ENCODE measurements at regions not wholly inside any gene's neighbourhood (a gene's known extent, or its start where the extent isn't known, plus 50 kb on each side); places are given as distances from the start of the nearest gene placed in this dataset.
A peak's percentile ranks its signal among the peaks of the same experiment; 100 is the strongest.

DNA sequence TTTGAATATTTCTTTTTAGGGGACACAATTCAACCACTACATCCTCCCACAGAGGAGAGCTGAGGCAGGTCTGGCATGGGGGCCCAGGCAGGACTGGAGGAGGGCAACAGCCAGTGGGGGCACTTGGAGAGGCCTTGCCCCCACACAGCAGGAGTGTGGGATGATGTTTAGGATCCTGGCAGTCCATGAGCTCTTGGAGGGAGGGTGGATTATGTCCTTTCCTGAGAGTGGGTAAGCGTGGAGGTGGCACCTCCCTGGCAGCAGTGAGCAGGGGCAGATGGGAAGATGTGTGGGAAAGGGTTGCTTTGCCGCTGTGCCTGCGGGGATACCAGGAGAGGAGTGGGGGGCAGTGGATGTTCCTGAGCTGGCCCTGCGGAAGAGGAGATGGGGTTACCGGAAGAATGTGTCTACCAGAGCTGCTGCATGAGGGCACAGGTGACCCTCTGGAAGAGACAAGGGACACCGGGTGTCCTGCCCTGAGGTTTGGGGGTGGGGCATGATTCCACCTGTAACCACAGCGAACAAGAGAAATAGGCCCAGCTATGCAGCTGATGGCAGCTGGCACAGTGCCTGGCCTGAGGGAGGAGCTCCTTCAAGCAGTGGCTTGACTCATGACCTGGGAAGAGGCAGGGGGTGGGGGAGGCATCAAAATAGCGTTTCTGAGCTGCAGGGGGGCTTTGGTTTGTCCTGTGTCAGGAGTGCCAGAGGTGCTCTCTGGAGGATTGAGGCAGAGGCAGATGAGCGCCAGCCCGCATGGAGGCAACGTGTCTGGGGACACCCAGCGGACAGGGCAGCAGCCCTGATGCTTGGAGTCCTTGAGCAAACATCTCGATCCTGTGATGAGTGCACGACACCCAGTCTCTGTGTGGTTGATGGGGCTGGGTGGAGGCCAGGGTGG, 123.9 kb upstream of the TMPRSS2 start:
- H3K4me1 ChIP-seq (ENCODE audit: control insufficient read depth in 1 of 2, insufficient read depth in 2 of 2, low read depth in 1 of 2, low read length in 1 of 2) = peaks cover 0 to 18% of the 10 kb centered on the region in 2 experiments; a peak in 1 of 4 replicates
- ChIA-PET CTCF (interaction anchor here (1.2 to 1.5 kb wide), 4 partner anchors 12 to 349 kb away, joined by 3 to 5 read pairs (median 4); no protein-coding TSS in a partner anchor), POLR2A (no interaction called here)
- peak overlapping the region; percentile 43; the same call in 1 of the 2 replicates for H3K4me2 ChIP-seq
- TF ChIP-seq TCF12 (IDR thresholded peaks at IDR 0.05) = peak; percentile 67
- peak; percentile 62 for TF ChIP-seq PBX3 (IDR thresholded peaks at IDR 0.05)
- peak; percentile 43; the same call in 1 of the 2 replicates for TF ChIP-seq TEAD4 (IDR thresholded peaks at IDR 0.05; ENCODE audit: borderline replicate concordance, insufficient read depth)
- TF ChIP-seq JUND (IDR thresholded peaks at IDR 0.05) = peak; percentile 9; the same call in 1 of the 2 replicates
- peak; percentile 88 for TF ChIP-seq NFIC (IDR thresholded peaks at IDR 0.05; ENCODE audit: borderline replicate concordance)
- no peak for TF ChIP-seq RAD21 (IDR thresholded peaks at IDR 0.05; ENCODE audit: low read length)
- no peak for TF ChIP-seq GATA2 (CRISPR knock-in tag; IDR thresholded peaks at IDR 0.05)
- TF ChIP-seq, protein P1, sequence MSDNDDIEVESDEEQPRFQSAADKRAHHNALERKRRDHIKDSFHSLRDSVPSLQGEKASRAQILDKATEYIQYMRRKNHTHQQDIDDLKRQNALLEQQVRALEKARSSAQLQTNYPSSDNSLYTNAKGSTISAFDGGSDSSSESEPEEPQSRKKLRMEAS (IDR thresholded peaks at IDR 0.05; ENCODE audit: low read depth) = peak; percentile 39; the same call in 1 of the 2 replicates
- peak; percentile 25; the same call in 1 of the 2 replicates for TF ChIP-seq FOSL2 (IDR thresholded peaks at IDR 0.05; ENCODE audit: borderline replicate concordance, low read depth)
- 52% methylated on average over 14 of the region's 14 CpGs for WGBS (ENCODE audit: low lambda C conversion rate)
- H4K20me1 ChIP-seq (ENCODE audit: insufficient read depth) = no peaks in the 10 kb centered on the region
- H2AFZ ChIP-seq (ENCODE audit: low read depth) = no peak overlapping the region
- no peaks in the 10 kb centered on the region for H3K9me3 ChIP-seq
- no peaks in the 10 kb centered on the region for H3K9me2 ChIP-seq
- peak overlapping the region in 1 of 2 experiments; percentile 95; a peak in 2 of 4 replicates for H3K27ac ChIP-seq (ENCODE audit: low read depth in 2 of 2, low read length in 1 of 2)
- no peaks in the 10 kb centered on the region for H3K79me2 ChIP-seq (ENCODE audit: insufficient read depth)
- no peaks in the 10 kb centered on the region for H3K36me3 ChIP-seq (replicated peaks in 1 of 2; ENCODE audit: control insufficient read depth in 1 of 2, insufficient read depth in 2 of 2, low read length in 1 of 2)
- H3K4me3 ChIP-seq (ENCODE audit: low read depth in 2 of 2, low read length in 1 of 2) = no peak overlapping the region
- no peak for DNase-seq
- peaks cover 21% of the 10 kb centered on the region for H3F3A ChIP-seq (replicated peaks; ENCODE audit: insufficient read depth)
- H3K9ac ChIP-seq = no peak overlapping the region; the same call in 1 of the 2 replicates
- no peaks in the 10 kb centered on the region for H3K27me3 ChIP-seq (ENCODE audit: insufficient read depth)

- ChIA-PET POLR2A (no interaction called here), CTCF (interaction anchor here (1.2 to 1.5 kb wide), 3 partner anchors 13 to 348 kb away, joined by 3 to 5 read pairs (median 3); no protein-coding TSS in a partner anchor)
- DNase-seq = no peak
- no peak for TF ChIP-seq EP300 (IDR thresholded peaks at IDR 0.05; ENCODE audit: borderline replicate concordance in 1 of 2, low read depth in 1 of 2, low read length in 1 of 2)
- TF ChIP-seq EZH2phosphoT487 (IDR thresholded peaks at IDR 0.05; ENCODE audit: borderline replicate concordance, low read depth) = no peak
- no peak for TF ChIP-seq MEF2A (IDR thresholded peaks at IDR 0.05; ENCODE audit: borderline replicate concordance, low read depth)
- no peak for TF ChIP-seq NRF1 (IDR thresholded peaks at IDR 0.05; ENCODE audit: low read depth, low read length)
- TF ChIP-seq YY1 (IDR thresholded peaks at IDR 0.05; ENCODE audit: low read depth) = no peak
- peak overlapping the region; percentile 31 to 95; a peak in 3 of 4 replicates for H3K27ac ChIP-seq (ENCODE audit: low read depth in 2 of 2, low read length in 1 of 2)
- no peaks in the 10 kb centered on the region for H3K79me2 ChIP-seq (ENCODE audit: insufficient read depth)
- H3K4me2 ChIP-seq = no peak overlapping the region; the same call in 1 of the 2 replicates
- H3F3A ChIP-seq (replicated peaks; ENCODE audit: insufficient read depth) = peaks cover 21% of the 10 kb centered on the region
- no peaks in the 10 kb centered on the region for H3K9me3 ChIP-seq
- no peaks in the 10 kb centered on the region for H3K27me3 ChIP-seq (ENCODE audit: insufficient read depth)
- no peaks in the 10 kb centered on the region for H3K36me3 ChIP-seq (replicated peaks in 1 of 2; ENCODE audit: control insufficient read depth in 1 of 2, insufficient read depth in 2 of 2, low read length in 1 of 2)
- H2AFZ ChIP-seq (ENCODE audit: low read depth) = no peak overlapping the region
- no peaks in the 10 kb centered on the region for H4K20me1 ChIP-seq (ENCODE audit: insufficient read depth)
- H3K4me3 ChIP-seq (ENCODE audit: low read depth in 2 of 2, low read length in 1 of 2) = no peak overlapping the region
- no peaks in the 10 kb centered on the region for H3K9me2 ChIP-seq
- peaks cover 0 to 18% of the 10 kb centered on the region in 2 experiments; a peak in 1 of 4 replicates for H3K4me1 ChIP-seq (ENCODE audit: control insufficient read depth in 1 of 2, insufficient read depth in 2 of 2, low read depth in 1 of 2, low read length in 1 of 2)
- 84% methylated on average over 3 of the region's 17 CpGs for WGBS (ENCODE audit: low lambda C conversion rate)
- peak overlapping the region; percentile 42; the same call in 1 of the 2 replicates for H3K9ac ChIP-seq
These were observed 123.0 kb upstream of the TMPRSS2 start for GRCh38 chr21:41630917-41631316.

All from SK-N-SH (cell line).